ENCODE measurements at regions not wholly inside any gene's neighbourhood (a gene's known extent, or its start where the extent isn't known, plus 50 kb on each side); places are given as distances from the start of the nearest gene placed in this dataset.
"Not testable (repeated sequence)": the region's sequence is repeated elsewhere in the genome, so short reads cannot be mapped to it uniquely, and the experiment has no call there.

DNA sequence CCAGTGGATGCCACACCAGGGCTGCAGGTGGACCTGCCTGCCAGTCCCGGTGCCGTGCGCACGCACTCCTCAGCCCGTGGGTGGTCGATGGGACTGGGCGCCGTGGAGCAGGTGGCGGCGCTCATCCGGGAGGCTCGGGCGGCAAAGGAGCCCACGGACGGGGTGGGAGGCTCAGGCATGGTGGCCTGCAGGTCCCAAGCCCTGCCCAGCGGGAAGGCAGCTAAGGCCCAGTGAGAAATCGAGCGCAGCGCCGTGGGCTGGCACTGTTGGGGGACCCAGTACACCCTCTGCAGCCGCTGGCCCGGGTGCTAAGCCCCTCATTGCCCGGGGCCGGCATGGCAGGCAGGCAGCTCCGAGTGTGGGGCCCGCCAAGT, 1171.8 kb upstream of the B3GALT2 start:
- no peak for FAIRE-seq
- no TSS peak for BruUV-seq (replicated peaks)

DNA sequence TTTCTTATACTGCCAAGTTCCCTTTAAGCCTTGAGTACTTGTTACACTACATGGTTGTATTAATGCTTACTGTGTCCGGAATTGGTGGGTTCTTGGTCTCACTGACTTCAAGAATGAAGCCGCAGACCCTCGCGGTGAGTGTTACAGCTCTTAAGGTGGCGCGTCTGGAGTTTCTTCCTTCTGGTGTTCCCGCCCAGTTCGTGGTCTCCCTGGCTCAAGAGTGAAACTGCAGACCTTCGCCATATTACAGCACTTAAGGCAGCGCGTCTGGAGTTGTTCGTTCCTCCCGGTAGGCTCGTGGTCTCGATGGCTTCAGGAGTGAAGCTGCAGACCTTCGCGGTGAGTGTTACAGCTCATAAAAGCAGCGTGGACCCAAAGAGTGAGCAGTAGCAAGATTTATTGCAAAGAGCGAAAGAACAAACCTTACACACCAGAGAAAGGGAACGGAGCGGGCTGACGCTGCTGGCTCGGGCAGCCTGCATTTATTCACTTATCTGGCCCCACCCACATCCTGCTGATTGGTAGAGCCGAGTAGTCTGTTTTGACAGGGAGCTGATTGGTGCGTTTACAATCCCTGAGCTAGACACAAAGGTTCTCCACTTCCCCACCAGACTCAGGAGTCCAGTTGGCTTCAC, 1171.3 kb upstream of the B3GALT2 start:
- H3K9me3 ChIP-seq (replicated peaks; ENCODE audit: control insufficient read depth, insufficient read depth, low read length); H3K36me3 ChIP-seq (ENCODE audit: control insufficient read depth in 2 of 2, extremely low read depth in 1 of 2, insufficient read depth in 2 of 2, low read length in 2 of 2); H3K4me1 ChIP-seq (ENCODE audit: control insufficient read depth, extremely low read depth, insufficient read depth, low read length); H4K20me1 ChIP-seq (replicated peaks; ENCODE audit: control insufficient read depth, extremely low read depth, insufficient read depth, low read length); H3K4me2 ChIP-seq (ENCODE audit: insufficient read depth, low read length); H3K9ac ChIP-seq (replicated peaks; ENCODE audit: extremely low read depth, insufficient read depth, low read length); H3K9me1 ChIP-seq (replicated peaks; ENCODE audit: control insufficient read depth, extremely low read depth, insufficient read depth, low read length); BruUV-seq (replicated peaks); DNase-seq (ENCODE audit: low read depth, low spot score); H3K4me3 ChIP-seq (replicated peaks in 1 of 3; ENCODE audit: insufficient read depth in 1 of 3, low read depth in 1 of 3, low read length in 3 of 3); FAIRE-seq; CTCF ChIA-PET; H3K27ac ChIP-seq (ENCODE audit: insufficient read depth, low read depth, low read length); H2AFZ ChIP-seq (ENCODE audit: low read depth, low read length); intact Hi-C loops (cut with micrococcal nuclease); H3K27me3 ChIP-seq (ENCODE audit: control insufficient read depth in 2 of 2, insufficient read depth in 2 of 2, low read length in 2 of 2); dilution Hi-C loops (cut with MboI; ENCODE audit: extremely low pct_ligation_motif_present, low sequenced_read_pairs); H3K79me2 ChIP-seq (ENCODE audit: control insufficient read depth, insufficient read depth, low read length); POLR2A ChIA-PET: not testable (repeated sequence)

More for the DNA sequence above, 1171.8 kb upstream of the B3GALT2 start:
- Histone ChIP-seq H3K27ac (ENCODE audit: insufficient read depth, low read depth, low read length) (no peak overlapping the region), H3K9me3 (replicated peaks; ENCODE audit: control insufficient read depth, insufficient read depth, low read length) (no peaks in the 10 kb centered on the region), H2AFZ (ENCODE audit: low read depth, low read length) (no peak overlapping the region), H3K9me1 (replicated peaks; ENCODE audit: control insufficient read depth, extremely low read depth, insufficient read depth, low read length) (no peaks in the 10 kb centered on the region), H3K36me3 (ENCODE audit: control insufficient read depth in 2 of 2, extremely low read depth in 1 of 2, insufficient read depth in 2 of 2, low read length in 2 of 2) (no peaks in the 10 kb centered on the region), H3K27me3 (ENCODE audit: control insufficient read depth in 2 of 2, insufficient read depth in 2 of 2, low read length in 2 of 2) (no peaks in the 10 kb centered on the region), H3K79me2 (ENCODE audit: control insufficient read depth, insufficient read depth, low read length) (no peaks in the 10 kb centered on the region), H4K20me1 (replicated peaks; ENCODE audit: control insufficient read depth, extremely low read depth, insufficient read depth, low read length) (no peaks in the 10 kb centered on the region), H3K4me1 (ENCODE audit: control insufficient read depth, extremely low read depth, insufficient read depth, low read length) (no peaks in the 10 kb centered on the region), H3K4me3 (replicated peaks in 1 of 3; ENCODE audit: insufficient read depth in 1 of 3, low read depth in 1 of 3, low read length in 3 of 3) (no peak overlapping the region), H3K4me2 (ENCODE audit: insufficient read depth, low read length) (no peak overlapping the region), H3K9ac (replicated peaks; ENCODE audit: extremely low read depth, insufficient read depth, low read length) (no peak overlapping the region)
- ChIA-PET CTCF (no interaction called here), POLR2A (no interaction called here)
- dilution Hi-C loops (cut with MboI; ENCODE audit: extremely low pct_ligation_motif_present, low sequenced_read_pairs): no loop called here
- TF ChIP-seq FOS (IDR thresholded peaks at IDR 0.05; ENCODE audit: borderline replicate concordance, insufficient read depth, low read length) (no peak), GATA2 (IDR thresholded peaks at IDR 0.05; ENCODE audit: insufficient read depth, insufficient read length, low read depth, low read length) (no peak), EZH2 (IDR thresholded peaks at IDR 0.05; ENCODE audit: borderline replicate concordance, low read depth, low read length, severe bottlenecking) (no peak), POLR2A (IDR thresholded peaks at IDR 0.05; ENCODE audit: low read depth, low read length) (no peak)
- TF ChIP-seq, protein P1, sequence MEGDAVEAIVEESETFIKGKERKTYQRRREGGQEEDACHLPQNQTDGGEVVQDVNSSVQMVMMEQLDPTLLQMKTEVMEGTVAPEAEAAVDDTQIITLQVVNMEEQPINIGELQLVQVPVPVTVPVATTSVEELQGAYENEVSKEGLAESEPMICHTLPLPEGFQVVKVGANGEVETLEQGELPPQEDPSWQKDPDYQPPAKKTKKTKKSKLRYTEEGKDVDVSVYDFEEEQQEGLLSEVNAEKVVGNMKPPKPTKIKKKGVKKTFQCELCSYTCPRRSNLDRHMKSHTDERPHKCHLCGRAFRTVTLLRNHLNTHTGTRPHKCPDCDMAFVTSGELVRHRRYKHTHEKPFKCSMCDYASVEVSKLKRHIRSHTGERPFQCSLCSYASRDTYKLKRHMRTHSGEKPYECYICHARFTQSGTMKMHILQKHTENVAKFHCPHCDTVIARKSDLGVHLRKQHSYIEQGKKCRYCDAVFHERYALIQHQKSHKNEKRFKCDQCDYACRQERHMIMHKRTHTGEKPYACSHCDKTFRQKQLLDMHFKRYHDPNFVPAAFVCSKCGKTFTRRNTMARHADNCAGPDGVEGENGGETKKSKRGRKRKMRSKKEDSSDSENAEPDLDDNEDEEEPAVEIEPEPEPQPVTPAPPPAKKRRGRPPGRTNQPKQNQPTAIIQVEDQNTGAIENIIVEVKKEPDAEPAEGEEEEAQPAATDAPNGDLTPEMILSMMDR (IDR thresholded peaks at IDR 0.05; ENCODE audit: extremely low read depth in 1 of 2, insufficient read depth in 1 of 2, low read depth in 1 of 2, low read length in 2 of 2): no peak
- TF ChIP-seq, protein P2, sequence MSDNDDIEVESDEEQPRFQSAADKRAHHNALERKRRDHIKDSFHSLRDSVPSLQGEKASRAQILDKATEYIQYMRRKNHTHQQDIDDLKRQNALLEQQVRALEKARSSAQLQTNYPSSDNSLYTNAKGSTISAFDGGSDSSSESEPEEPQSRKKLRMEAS (IDR thresholded peaks at IDR 0.05; ENCODE audit: insufficient read depth, insufficient read length): no peak
- DNase-seq (ENCODE audit: low read depth, low spot score): no peak
- intact Hi-C loops (cut with micrococcal nuclease): no loop called here
